IMR-90 (cell line): ENCODE measurements at regions not wholly inside any gene's neighbourhood (a gene's known extent, or its start where the extent isn't known, plus 50 kb on each side); places are given as distances from the start of the nearest gene placed in this dataset.

ENCODE experiments used
- ATAC-seq: fragments of 200-7000 bp; cut with Tn5 transposase; 2 replicates; pipeline ENCODE4 v1.9.1; 2020; ENCODE audit warnings: low read depth, mild to moderate bottlenecking, moderate library complexity
- BruUV-seq: library from RNA; stranded (reverse); fragments of 400-500 nt; replicated peaks from 2 replicates; lab custom pipeline; 2021; lab: Mats Ljungman, UMichigan
- CTCF ChIA-PET: fragments of 300-600 bp; formaldehyde crosslinking; extraction: SDS; loops from one replicate; lab custom pipeline; 2021; ENCODE audit warnings: antibody characterized with exemption; lab: Yijun Ruan, JAX
- POLR2A ChIA-PET: fragments of 300-600 bp; sonication (Branson Sonifier 250); formaldehyde crosslinking; loops from one replicate; lab custom pipeline; 2022; ENCODE audit warnings: antibody characterized with exemption; ENCODE audit not compliant: unreplicated experiment; lab: Charles Lee
- DNase-seq: peaks from one replicate; pipeline ENCODE4 v3.0.0; 2013
- H2AFZ ChIP-seq: replicated peaks from 2 replicates; pipeline ENCODE3; 2013; ENCODE audit warnings: low read length, mild to moderate bottlenecking; ENCODE audit not compliant: poor library complexity
- H2AK5ac ChIP-seq: 2 replicates; pipeline ENCODE4 v1.6.1; 2013; ENCODE audit warnings: low read depth, low read length, inconsistent platforms
- H2AK9ac ChIP-seq: replicated peaks from 2 replicates; pipeline ENCODE3; 2013; ENCODE audit warnings: mild to moderate bottlenecking, low read depth, low read length, moderate library complexity; ENCODE audit not compliant: poor library complexity
- H2BK120ac ChIP-seq: 2 replicates; pipeline ENCODE4 v1.6.1; 2013; ENCODE audit warnings: low read depth, low read length, inconsistent platforms
- H2BK15ac ChIP-seq: 3 replicates; pipeline ENCODE4 v1.6.1; 2013; ENCODE audit warnings: low read depth, low read length, inconsistent platforms
- H2BK20ac ChIP-seq: 2 replicates; pipeline ENCODE4 v1.6.1; 2013; ENCODE audit warnings: low read depth, mild to moderate bottlenecking, inconsistent platforms, low read length, moderate library complexity
- H2BK5ac ChIP-seq: 2 replicates; pipeline ENCODE4 v1.6.1; 2013; ENCODE audit warnings: mild to moderate bottlenecking, low read depth, low read length, inconsistent platforms; ENCODE audit not compliant: poor library complexity, severe bottlenecking
- H3K14ac ChIP-seq: replicated peaks from 2 replicates; pipeline ENCODE4 v1.6.1; 2013; ENCODE audit warnings: low read depth, low read length, inconsistent platforms
- H3K18ac ChIP-seq: 2 replicates; pipeline ENCODE4 v1.6.1; 2013; ENCODE audit warnings: low read depth, low read length, control low read depth
- H3K23ac ChIP-seq: 2 replicates; pipeline ENCODE4 v1.6.1; 2013; ENCODE audit warnings: low read depth, low read length, inconsistent platforms
- H3K27ac ChIP-seq: 2 replicates; pipeline ENCODE4 v1.5.1; 2013; ENCODE audit warnings: mild to moderate bottlenecking, control low read depth, low read length; ENCODE audit not compliant: insufficient read depth
- H3K27me3 ChIP-seq: 2 replicates; pipeline ENCODE4 v1.6.1; 2013; ENCODE audit warnings: low read length; ENCODE audit not compliant: control insufficient read depth, insufficient read depth
- H3K36me3 ChIP-seq: 2 replicates; pipeline ENCODE4 v1.6.1; 2013; ENCODE audit warnings: low read length, mixed read lengths; ENCODE audit not compliant: control insufficient read depth, insufficient read depth
- H3K4ac ChIP-seq: 2 replicates; pipeline ENCODE4 v1.6.1; 2013; ENCODE audit warnings: low read depth, low read length, inconsistent platforms
- H3K4me1 ChIP-seq: 2 replicates; pipeline ENCODE4 v1.6.1; 2013; ENCODE audit warnings: low read length, mixed read lengths; ENCODE audit not compliant: control insufficient read depth, insufficient read depth
- H3K4me2 ChIP-seq: 2 replicates; pipeline ENCODE4 v1.6.1; 2013; ENCODE audit warnings: low read depth, mild to moderate bottlenecking, control low read depth, low read length, moderate library complexity
- H3K4me3 ChIP-seq: 2 replicates; pipeline ENCODE4 v1.5.1; 2013; ENCODE audit warnings: low read depth, mild to moderate bottlenecking, control low read depth, low read length, moderate library complexity; ENCODE audit not compliant: insufficient read depth
- H3K56ac ChIP-seq: 2 replicates; pipeline ENCODE4 v1.6.1; 2013; ENCODE audit warnings: low read length, inconsistent platforms; ENCODE audit not compliant: insufficient read depth; ENCODE audit errors: extremely low read depth
- H3K79me1 ChIP-seq, 2 experiments: 2 replicates each; pipeline ENCODE4 v1.6.1; 2013; ENCODE audit warnings: low read length in 2 of 2, inconsistent platforms in 1 of 2, low read depth in 1 of 2
- H3K9ac ChIP-seq: 2 replicates; pipeline ENCODE4 v1.6.1; 2013; ENCODE audit warnings: low read depth, low read length, control low read depth
- H3K9me1 ChIP-seq: 2 replicates; pipeline ENCODE4 v1.6.1; 2013; ENCODE audit warnings: low read length, inconsistent platforms; ENCODE audit not compliant: insufficient read depth
- H3K9me3 ChIP-seq: 2 replicates; pipeline ENCODE4 v1.6.1; 2013; ENCODE audit warnings: low read length; ENCODE audit not compliant: control insufficient read depth, insufficient read depth
- H4K20me1 ChIP-seq: 2 replicates; pipeline ENCODE4 v1.6.1; 2013; ENCODE audit warnings: low read length, inconsistent platforms; ENCODE audit not compliant: insufficient read depth
- H4K5ac ChIP-seq: 2 replicates; pipeline ENCODE4 v1.6.1; 2013; ENCODE audit warnings: mild to moderate bottlenecking, low read depth, low read length, control low read depth
- H4K8ac ChIP-seq, 2 experiments: 2 replicates each; pipeline ENCODE4 v1.6.1; 2013; ENCODE audit warnings: low read depth in 2 of 2, low read length in 2 of 2, control low read depth in 1 of 2, inconsistent platforms in 1 of 2
- H4K91ac ChIP-seq: 2 replicates; pipeline ENCODE4 v1.6.1; 2013; ENCODE audit warnings: low read depth, low read length, inconsistent platforms; ENCODE audit not compliant: insufficient read depth
- CEBPB ChIP-seq: IDR thresholded peaks from 2 replicates; pipeline ENCODE4 v1.6.1; 2012; ENCODE audit warnings: low read depth, low read length, improper control_type of control experiment
- CHD1 ChIP-seq: IDR thresholded peaks from 2 replicates; pipeline ENCODE4 v1.6.1; 2012; ENCODE audit warnings: low read depth, low read length, improper control_type of control experiment
- FOS ChIP-seq: fragments of 150-350 bp; IDR thresholded peaks from 2 replicates; pipeline ENCODE4 v1.6.1; 2016; ENCODE audit warnings: low read depth, low read length
- MAFK ChIP-seq: IDR thresholded peaks from 2 replicates; pipeline ENCODE4 v1.6.1; 2012; ENCODE audit warnings: low read depth, low read length, improper control_type of control experiment
- MAZ ChIP-seq: IDR thresholded peaks from 2 replicates; pipeline ENCODE4 v1.6.1; 2012; ENCODE audit warnings: low read depth, mild to moderate bottlenecking, low read length, improper control_type of control experiment, moderate library complexity, borderline replicate concordance
- RFX5 ChIP-seq: IDR thresholded peaks from 2 replicates; pipeline ENCODE4 v1.8.0; 2012; ENCODE audit warnings: low read depth, mild to moderate bottlenecking, low read length, moderate library complexity
- SMC3 ChIP-seq: fragments of 150-350 bp; IDR thresholded peaks from 2 replicates; pipeline ENCODE4 v1.6.1; 2016; ENCODE audit warnings: low read depth, mild to moderate bottlenecking, antibody characterized with exemption, low read length, moderate library complexity
- WGBS, 2 experiments: methylation state at CpG; one replicate each; pipeline versions ENCODE4 v1.1.5 to v1.1.7; 2013; ENCODE audit warnings: missing lambda C conversion rate in 2 of 2; ENCODE audit not compliant: insufficient read length in 1 of 2; ENCODE audit errors: extremely low coverage in 2 of 2; 5-methylcytosine and 5-hydroxymethylcytosine counted together
- dilution Hi-C: fragments of 300-500 bp; cut with HindIII; formaldehyde crosslinking; loops from one replicate; pipeline ENCODE4 v1.14.3; 2018; ENCODE audit warnings: low sequenced_read_pairs; ENCODE audit not compliant: unreplicated experiment
- in situ Hi-C: fragments of 300-500 bp; cut with MboI; formaldehyde crosslinking; loops from 3 replicates; pipeline ENCODE4 v1.14.3; 2019; ENCODE audit warnings: low sequenced_read_pairs, inconsistent platforms, mixed read lengths
- intact Hi-C: fragments of 100-400 bp; cut with micrococcal nuclease; formaldehyde crosslinking; loops from 2 replicates; pipeline ENCODE4 v1.10.0; 2022

GRCh38 chr5:124371111-124371706 lies 375.2 kb downstream of the ZNF608 start:
- H3K27me3 ChIP-seq: no peaks in the 10 kb centered on the region
- H3K9ac ChIP-seq: no peak overlapping the region
- no peak overlapping the region for H2BK120ac ChIP-seq
- dilution Hi-C loops: no loop called here
- H3K56ac ChIP-seq: no peak overlapping the region
- H2BK5ac ChIP-seq: no peak overlapping the region
- no peaks in the 10 kb centered on the region for H3K36me3 ChIP-seq
- no peak overlapping the region for H3K23ac ChIP-seq
- ChIA-PET POLR2A (no interaction called here), CTCF (no interaction called here)
- 83% methylated on average over 1 of the region's 4 CpGs; no CpG with 5 or more reads in 1 of the 2 experiments for WGBS, 2 experiments
- H4K91ac ChIP-seq: no peak overlapping the region
- no peaks in the 10 kb centered on the region for H4K20me1 ChIP-seq
- 0 out of 2 replicates have a peak, but pooled peaks cover 1% of the 10 kb centered on the region for H3K9me3 ChIP-seq
- H3K9me1 ChIP-seq: no peaks in the 10 kb centered on the region
- no peak overlapping the region for H3K4me3 ChIP-seq
- intact Hi-C loops: no loop called here
- no peak overlapping the region for H4K8ac ChIP-seq
- no peak overlapping the region for H2AK5ac ChIP-seq
- ATAC-seq (peak; percentile 57), DNase-seq (peak; percentile 4)
- peak overlapping the region; percentile 80; the same call in 1 of the 2 replicates for H3K18ac ChIP-seq
- TF ChIP-seq MAZ (no peak), FOS (no peak), CEBPB (no peak), RFX5 (no peak), SMC3 (no peak), MAFK (no peak), CHD1 (no peak)
- H3K4ac ChIP-seq: no peak overlapping the region
- in situ Hi-C loops: no loop called here
- H2AK9ac ChIP-seq: no peak overlapping the region
- H4K5ac ChIP-seq: no peak overlapping the region
- no peak overlapping the region for H2BK15ac ChIP-seq
- BruUV-seq: no TSS peak
- H2BK20ac ChIP-seq: no peak overlapping the region
- H3K14ac ChIP-seq: no peak overlapping the region
- H3K4me1 ChIP-seq: no peaks in the 10 kb centered on the region; the same call in 1 of the 2 replicates
- H3K4me2 ChIP-seq: no peak overlapping the region
- no peak overlapping the region for H2AFZ ChIP-seq
- peak overlapping the region; percentile 17; the same call in 1 of the 2 replicates for H3K27ac ChIP-seq
- H3K79me1 ChIP-seq: no peaks in the 10 kb centered on the region
